GM19351 (cell line): ENCODE measurements at regions not wholly inside any gene's neighbourhood (a gene's known extent, or its start where the extent isn't known, plus 50 kb on each side); places are given as distances from the start of the nearest gene placed in this dataset.
A peak's percentile ranks its signal among the peaks of the same experiment; 100 is the strongest.

ENCODE experiments used
- ATAC-seq: cut with Tn5 transposase; IDR thresholded peaks from one replicate; pipeline ENCODE4 v1.9.1; 2021; ENCODE audit warnings: mild to moderate bottlenecking, moderate library complexity; ENCODE audit not compliant: unreplicated experiment

DNA sequence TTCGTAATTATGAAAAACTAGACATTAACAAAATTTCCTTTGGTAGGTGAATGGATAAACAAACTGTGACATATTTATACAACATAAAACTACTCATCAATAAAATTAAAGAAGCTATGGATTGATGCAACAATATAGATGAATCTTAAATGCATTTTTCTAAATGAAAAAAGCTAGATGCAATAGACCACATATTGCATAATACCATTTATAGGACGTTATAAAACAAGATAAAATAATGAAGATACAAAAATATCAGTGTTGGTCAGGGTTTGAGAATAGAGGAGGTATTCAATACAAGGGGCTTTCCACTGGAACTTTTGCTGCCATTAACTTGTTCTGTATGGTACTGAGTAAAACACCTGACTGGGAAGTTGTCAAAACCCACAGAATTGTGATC lies 314.4 kb downstream of the GRB14 start:
- ATAC-seq, result no peak

DNA sequence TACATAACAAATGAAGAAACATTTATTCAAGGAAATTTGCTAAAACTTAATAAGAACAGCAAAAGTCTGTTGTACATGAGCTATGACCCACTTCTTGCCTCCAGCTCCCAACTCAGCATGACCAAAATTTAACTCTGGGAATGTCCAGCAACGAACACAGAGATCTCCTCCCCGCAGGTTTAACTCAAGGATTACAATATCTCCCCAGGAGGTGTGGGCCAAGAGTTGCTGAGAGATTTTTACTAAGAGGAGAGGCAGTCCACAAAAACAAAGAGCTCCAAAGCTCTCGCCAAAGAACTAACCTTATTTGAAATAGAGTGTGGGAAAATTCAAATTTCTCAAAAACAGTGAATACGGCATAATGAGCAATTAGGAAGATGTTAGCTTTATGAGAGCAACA lies 318.5 kb downstream of the GRB14 start:
- ATAC-seq, result no peak

DNA sequence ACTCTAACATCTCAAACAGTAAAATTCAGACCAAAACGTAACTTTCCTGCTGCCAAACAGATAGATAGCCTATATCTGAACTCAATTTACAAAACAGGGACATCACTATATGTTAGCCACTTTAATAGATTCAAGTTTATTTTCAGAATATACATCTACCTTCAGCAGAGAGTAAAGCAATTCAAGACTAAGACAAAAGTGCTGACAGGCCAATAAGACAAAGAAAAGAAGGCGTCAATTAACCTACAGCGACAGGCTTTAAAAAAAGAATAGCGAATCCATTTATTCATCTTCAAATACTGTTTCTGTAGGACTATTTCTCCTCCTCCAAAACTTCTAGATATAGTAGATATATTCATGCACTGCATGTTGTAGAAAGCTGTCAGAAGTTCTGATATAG lies 333.0 kb downstream of the GRB14 start:
- ATAC-seq, result no peak

DNA sequence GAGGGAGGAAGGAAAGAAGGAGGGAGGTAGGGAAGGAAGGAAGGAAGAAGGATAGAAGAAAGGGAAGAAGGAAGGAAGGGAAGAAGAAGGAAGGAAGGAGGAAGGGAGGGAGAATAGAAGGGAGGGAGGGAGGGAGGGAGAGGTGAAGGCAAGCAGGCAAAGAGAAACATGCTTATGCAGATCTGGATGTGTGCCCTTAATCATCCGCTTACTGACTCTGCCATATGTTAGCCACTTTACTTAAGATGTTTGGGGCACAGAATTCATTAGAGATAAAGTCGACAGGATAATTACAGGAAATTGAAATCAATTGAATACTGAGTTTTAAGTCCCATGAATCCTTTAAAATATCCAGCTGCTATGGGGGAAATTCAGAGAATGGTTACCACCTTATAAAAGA lies 334.2 kb downstream of the GRB14 start:
- no peak for ATAC-seq

DNA sequence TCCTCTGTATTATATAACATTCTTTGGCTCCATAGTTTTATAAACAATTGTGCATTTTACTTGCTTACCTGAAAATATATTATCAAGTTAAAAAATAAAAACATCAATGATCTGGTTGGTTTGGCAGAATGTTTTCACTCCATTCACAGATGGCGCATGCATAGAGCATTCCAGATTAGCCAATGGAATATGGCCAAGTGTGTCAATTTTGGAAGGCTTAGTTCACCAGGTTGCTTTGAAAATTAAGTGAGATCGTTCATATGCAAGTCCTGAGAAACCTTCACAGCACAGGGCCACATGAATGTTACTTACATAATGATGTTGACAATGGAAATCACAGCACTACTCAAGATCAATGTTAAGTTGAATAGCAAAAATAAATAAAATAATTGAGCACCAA lies 335.7 kb downstream of the GRB14 start:
- no peak for ATAC-seq

DNA sequence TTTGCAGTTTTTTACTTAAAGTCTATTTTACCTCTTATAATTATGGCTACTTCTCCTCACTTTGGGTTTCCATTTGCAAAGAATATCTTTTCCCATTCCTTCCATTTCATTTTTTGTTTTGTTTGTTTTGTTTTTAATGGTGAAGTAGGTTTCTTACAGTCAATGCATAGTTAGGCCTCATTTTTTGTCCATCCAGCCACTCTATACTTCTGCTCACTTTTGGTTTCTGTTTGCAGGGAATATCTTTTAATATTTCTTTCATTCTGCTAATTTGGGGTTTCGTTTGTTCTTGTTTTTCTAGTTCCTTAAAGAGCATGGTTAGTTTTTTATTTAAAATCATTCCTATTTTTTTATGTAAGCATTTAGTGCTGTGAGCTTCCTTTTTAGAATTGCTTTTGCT lies 339.4 kb downstream of the GRB14 start:
- peak; percentile 51 for ATAC-seq

DNA sequence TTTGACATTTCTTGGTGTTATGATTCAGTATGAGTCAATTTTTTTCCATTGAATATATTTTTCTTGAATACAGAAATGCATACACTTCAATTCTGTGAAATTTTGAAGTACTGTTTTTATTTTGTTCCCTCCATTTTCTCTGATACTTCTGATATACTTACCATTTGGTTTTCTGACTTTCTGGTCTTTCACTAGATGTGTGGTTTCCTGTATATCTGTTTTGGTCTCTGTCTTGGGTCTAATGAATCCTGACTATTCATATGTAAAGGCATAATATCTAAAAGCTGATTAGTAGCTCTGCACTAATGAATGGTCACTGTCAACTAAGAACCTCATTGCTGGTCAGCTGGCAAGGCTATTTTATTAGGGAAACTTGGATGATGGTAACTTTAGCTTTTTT lies 345.6 kb downstream of the GRB14 start:
- no peak for ATAC-seq

DNA sequence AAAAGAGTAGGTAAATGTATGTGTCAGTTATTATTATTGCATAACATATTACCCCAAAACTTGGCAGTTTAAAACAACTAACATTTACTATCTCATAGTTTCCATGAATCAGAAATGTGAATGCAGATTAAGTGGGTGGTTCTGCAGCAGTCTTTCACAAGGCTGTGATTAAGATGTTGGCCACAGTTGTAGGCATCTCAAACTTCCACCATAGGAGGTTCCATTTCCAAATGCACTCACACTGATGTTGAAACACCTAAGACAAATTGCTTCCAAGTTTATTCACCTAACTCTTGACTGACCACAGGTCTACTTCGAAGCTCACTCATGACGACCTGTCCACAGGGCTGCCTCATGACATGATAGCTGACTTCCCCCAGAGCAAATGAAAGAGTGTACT lies 360.8 kb downstream of the GRB14 start:
- ATAC-seq, result no peak

DNA sequence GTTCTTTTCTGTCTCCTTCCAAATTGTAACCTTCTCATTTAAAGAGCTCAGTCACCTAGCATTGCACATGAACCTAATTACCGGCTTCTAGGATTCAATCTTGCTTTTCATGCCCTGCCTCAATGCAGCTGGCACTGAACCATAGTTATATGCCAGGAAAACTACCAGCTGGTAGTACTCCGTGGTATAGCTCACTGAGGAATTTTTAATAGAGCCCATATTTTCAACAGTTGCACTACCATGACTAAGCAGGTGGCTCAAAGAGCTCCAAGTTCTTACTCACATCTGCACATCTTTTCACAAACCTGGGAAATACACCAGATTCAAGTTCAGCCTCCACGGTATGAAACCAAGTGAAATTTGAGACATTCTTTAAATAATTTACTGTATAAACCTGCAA lies 363.5 kb downstream of the GRB14 start:
- ATAC-seq, result no peak

DNA sequence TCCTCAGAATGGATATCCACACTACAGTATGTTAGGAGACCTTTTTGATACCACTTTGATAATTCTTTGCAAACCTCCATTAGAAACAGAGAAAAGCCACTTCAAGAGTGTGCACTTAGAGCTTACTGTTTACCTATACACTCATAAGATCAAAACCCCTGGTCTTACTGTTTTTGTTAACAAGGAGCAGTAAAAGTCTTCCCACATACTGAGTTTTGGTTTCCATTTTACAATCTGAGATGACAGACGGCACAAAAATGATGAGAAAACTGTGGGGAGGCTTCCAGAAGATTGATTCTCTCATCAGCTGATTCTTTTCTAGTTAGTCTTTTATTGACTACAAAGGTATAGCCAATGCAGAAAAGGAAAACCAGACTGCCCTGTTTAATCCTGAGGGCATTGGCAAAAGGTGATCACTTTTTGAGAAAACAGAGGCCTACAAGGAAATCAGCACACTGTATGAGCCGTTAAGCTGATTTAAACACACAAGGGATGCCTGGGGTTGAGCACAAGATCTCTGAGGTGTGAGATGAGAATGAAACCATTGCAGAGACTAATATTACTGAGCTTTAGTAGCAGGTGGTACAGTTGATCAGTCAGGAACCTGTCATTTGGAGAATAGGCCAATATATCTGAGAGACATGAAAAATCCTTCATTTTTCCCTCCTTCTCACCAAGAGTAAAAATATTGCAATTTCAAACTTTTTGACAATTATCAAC lies 368.6 kb downstream of the GRB14 start:
- ATAC-seq, result peak; percentile 97

DNA sequence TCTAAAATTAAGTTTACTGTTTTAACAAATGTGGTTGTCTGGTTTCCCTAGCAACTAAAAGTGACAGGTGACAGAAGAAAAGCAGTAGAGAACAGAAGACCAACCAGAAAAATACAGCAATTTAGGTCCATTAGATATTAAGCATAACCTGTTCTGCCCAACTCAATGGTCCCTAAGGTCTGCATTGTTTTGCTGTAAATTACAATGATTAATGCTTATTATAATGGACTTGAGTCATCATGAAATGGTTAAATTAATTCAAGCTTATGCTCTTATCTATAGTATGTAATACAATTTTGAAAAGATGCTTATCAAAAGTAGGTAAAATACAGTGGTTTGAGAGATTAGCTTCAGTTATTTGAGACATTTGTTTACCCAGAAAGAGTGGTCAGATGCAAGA lies 378.0 kb downstream of the GRB14 start:
- no peak for ATAC-seq

DNA sequence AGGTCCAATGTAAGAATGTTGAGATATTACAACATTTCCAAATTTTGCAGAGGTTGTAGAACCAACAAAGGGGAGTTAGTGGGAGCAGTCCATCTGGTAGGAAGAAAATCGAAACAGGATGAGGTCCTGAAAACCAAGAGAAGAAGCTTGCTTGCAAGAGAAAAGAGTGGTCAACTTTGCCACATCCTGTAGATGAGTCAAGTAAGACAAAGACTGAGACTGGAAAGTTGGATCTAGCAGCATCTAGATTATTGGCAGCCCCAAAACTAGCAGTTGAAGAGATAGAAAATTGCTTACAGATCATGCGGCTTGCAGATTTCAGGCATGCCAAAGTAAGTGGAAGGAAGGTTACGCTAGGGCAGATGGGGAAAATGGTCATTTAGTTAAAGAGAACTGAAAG lies 378.9 kb downstream of the GRB14 start:
- ATAC-seq, result no peak

DNA sequence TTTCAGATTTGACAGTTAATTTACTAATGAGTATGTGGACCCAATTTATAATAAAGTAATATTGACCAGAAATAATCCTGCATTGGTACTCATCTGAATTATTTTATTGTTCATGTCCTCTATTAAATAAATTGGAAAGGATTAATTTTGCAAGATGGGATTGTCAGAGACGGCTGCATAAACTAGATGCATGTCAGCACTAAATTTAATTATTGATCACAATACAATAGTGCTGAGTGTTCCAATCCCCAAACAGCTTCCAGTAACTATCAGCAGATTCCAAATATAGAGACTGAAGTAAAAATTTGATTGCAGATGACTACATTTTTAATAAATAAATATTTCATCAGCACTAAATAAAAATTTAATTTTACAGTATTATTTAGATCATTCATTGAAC lies 387.2 kb downstream of the GRB14 start:
- no peak for ATAC-seq

DNA sequence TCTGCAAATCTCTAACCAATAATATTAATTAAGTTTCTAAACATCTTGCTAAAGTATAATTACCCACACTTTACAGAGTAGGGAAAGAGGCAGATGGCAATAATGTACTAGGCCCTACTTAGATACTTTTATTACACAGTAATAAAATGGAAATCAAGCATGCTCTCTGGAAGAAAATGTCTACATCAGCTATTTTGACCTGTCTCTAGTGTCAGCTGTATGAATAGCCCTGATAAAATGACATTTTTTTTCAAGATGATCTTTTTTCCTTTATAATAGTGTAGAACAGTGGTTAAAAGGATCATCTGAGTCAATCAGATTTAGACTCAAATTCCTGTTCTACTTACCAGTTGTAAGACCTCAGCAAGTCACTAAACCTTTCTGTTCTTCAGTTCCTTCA lies 397.3 kb downstream of the GRB14 start:
- no peak for ATAC-seq

DNA sequence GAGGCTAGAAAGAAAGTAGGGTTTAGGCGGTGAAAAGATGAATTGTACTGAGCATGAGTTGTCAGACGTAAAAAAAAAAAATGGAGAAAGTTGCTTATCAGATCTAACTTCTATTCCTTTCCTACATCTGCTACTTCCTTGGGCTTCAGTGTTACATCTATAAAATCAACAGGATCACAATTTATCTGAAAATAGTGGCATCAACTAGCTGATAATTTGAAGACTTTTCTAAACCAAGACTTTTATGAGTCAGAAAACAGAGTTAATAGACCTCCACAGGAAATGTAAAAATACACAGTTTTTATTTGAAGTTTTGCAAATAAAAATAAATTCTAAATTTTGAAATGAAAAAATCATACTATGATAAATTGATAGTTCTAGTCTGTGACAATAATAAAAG lies 399.8 kb downstream of the GRB14 start:
- no peak for ATAC-seq

DNA sequence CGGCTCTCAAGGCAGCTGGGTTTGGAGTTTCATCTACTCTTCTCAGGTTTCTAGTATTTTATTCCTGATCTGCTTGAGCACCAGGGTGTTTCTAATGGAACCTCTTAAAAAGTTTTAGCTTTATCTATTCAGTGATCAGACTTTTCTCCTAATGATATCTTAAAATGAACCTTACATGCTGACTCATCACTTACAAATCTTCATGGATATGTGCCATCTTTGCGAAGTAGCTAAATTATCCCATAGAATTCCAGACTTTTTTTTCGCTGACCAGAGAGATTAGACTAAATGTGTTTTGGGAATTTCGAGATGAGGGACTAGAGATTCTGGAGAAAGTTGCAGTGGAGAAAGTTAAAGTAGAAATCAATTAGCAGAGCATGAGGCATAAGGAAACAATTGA lies 401.0 kb downstream of the GRB14 start:
- no peak for ATAC-seq

DNA sequence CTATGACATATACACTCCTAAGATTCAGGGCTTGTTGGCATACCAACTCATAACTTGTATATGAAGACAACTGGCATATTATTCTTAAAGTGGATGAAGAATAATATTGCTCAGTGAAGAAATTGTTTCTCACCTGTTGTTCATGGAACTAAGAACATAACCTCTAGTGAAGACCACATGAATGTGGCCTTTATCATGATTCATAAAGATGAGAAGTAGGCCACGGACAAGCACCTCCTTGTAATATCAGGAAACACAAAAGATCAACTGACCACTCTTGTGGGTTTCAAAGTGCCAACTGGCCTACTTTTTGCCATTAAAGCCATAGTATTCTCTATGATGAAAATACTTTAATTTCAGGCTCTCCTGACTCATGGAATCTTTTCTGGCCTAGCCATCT lies 407.4 kb downstream of the GRB14 start:
- ATAC-seq, result no peak

DNA sequence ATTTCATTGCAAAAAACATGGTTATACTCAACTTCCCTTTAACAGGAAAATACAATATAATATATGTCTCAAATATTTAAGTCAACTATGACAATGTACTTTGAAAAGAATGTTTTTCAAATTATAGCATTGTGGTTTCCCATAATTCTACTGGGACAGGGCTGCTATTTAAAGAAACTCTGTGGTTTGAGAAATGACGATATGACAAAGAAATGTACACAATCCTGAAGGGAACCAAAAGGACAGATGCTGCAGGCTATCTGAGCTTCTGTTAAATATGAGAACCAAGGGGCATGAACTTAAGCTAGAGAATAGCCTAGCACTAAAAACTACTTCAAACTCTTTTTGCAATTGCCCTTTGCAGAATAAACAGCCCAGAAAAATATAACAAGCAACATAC lies 415.9 kb downstream of the GRB14 start:
- no peak for ATAC-seq

DNA sequence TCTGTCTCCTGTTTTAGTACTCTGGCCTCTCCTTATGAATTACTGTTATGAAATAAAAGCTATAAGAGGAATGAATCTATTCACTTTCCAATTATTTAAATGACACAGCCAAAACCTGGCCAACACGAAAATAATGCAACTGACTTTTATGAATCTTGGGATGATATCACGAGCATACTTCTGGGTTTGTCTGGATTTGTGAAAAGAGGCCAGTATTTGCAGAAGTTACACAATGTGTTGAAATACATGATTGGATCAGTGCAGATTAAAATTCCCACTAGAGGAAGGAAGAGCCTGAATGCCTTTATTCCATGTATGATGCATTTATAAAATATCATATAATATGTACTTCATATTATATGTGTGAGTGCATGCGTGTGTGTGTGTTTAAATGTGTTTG lies 418.2 kb downstream of the GRB14 start:
- no peak for ATAC-seq

DNA sequence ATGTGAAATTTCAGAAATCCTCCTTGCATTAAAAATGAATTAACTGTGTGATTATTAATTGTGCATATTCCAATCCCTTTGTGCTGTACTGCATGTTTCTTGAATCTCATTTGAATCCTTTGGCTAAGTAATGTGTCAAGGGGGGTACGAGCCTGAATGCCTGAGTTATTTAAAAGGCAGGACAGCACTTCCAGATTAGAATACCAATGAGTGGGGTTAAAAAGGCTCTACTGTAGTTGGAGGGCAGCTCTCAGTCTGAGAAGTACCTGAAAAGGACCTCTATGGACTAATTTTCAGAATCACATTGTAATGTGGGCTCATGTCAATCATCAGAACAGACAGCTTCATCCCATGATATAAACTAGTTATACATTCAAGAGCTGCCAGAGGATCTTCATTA lies 423.0 kb downstream of the GRB14 start:
- no peak for ATAC-seq

DNA sequence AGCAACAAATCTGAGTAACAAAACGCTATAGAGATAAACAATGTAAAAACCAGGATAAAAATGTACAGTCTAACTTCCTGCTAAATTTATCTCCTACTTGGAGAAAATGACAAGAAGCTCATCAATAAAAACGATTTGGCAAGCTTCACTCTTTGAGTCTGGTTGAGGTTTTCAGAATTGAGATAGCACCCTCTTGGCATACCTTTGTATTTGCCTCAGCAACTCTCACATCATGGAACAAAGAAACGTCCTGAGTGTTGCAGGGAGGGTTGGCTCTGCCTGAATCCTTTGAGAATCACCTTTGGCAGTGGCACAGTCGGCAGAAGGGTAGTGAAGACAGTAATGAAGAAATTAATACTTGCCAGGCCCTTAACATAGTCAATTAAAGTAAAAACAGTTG lies 430.6 kb downstream of the GRB14 start:
- no peak for ATAC-seq

DNA sequence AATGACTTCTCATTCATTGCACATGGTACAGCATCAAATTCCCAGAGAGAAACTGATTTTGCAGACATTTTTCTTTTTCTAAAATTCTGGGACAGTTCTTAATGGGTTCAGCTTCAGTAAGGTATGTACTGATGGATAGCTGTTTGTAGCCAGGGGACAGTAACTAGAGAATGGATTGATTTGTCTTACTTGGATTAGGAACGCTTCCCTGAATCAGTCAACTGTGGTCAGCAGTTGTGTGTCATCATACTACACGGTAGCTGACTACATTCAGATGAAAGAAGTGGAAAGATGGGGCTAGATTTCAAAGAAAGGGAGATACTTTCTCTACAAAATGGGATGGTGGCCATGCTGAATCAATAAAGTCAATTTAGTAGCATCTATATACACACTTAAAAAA lies 431.4 kb downstream of the GRB14 start:
- no peak for ATAC-seq

DNA sequence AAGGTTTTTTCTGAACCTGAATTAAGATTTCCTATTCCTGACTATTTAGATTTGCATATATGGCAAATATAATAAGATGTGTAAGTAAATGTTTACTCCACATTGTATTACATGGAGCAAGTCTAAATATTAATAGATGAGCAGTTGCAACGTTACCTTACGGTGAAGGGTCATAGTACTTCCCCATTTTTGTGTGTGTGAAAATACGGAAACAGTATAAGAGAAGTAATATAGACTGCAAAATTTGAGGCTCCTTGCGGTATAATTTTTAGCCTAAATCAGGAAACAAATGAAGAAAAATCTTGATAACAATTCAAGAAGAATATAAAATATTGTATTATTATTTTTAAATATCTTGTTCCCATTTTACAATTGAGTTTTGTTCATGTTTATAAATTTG lies 434.2 kb downstream of the GRB14 start:
- no peak for ATAC-seq

DNA sequence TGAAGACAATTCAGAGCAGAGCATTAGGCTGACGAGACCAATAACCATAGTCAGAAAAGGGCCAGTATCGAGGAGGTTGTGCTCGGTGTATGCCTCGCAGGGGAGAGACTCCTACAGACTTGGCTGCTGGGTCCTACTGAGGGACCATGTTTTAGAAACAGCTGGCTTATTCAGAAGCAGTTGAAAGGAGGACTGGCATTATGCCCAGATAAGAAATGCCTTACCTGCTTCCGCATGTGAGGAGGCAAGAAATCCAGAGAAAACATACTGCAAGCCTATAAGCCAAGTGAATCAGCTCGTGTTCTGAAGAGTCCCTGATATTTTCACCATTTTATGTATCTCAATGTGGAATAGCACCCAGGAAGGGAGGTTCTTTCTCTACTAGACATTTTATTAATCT lies 434.7 kb downstream of the GRB14 start:
- no peak for ATAC-seq
